Inflammatory macrophage treated with lipopolysaccharide for 1 hour (primary cell): ENCODE measurements at regions not wholly inside any gene's neighbourhood (a gene's known extent, or its start where the extent isn't known, plus 50 kb on each side); places are given as distances from the start of the nearest gene placed in this dataset.

ENCODE experiments used
- DNase-seq, 2 donors: peaks; one replicate each; pipeline ENCODE4 v3.0.0-alpha.2; 2020 to 2022

GRCh38 chr14:61226015-61226654, 55.0 kb downstream of the TMEM30B start:
- DNase-seq, result peak in 1 of 2 donors; percentile 33

DNA sequence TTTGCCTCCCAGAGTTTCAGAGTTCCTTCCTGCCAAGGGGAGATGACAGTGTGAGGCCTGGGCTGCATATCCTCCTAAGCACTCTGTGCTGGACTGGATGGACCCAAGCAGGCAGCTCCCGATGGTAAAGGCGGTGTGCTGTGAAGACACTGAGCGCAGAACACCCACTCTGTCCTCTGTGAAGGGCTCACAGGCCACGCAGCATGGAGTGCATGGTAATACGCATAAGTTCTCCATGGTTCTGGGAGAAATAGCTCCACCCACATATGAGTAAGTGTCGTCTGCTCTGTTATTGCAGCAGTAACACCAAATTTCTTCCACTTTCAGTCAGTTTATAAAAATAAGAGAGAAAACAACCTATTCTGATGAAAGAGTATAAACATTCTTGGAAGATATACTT, 55.8 kb downstream of the TMEM30B start:
- DNase-seq, result peak; percentile 55 to 90

GRCh38 chr14:61223552-61223951, 57.6 kb downstream of the TMEM30B start:
- DNase-seq, result no peak

- no peak for DNase-seq
Measured at GRCh38 chr14:61222388-61222787, 58.8 kb downstream of the TMEM30B start.

DNA sequence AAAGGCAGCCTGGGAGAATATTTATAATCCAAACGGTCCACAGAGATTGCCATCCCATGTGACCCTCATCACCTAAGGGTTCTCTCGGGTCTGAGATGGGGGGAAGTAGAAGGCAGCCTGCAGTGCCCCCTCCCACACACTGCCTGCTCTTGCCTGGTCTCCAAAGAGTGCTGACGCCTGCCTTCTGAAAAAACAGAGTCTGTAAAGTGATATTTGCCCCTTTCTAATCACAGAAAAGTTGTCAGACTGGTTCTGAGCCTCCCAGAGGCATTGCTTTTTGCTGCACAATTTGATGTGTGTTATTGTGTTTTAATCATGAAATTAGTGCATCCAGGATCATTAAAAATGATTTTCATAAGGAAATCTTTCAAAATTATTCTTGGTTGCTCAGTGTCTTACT, 59.2 kb downstream of the TMEM30B start:
- no peak for DNase-seq

- DNase-seq, result no peak
Measured at GRCh38 chr14:61219673-61220072, 61.5 kb downstream of the TMEM30B start.

GRCh38 chr14:61219256-61219655, 61.9 kb downstream of the TMEM30B start:
- no peak for DNase-seq

DNA sequence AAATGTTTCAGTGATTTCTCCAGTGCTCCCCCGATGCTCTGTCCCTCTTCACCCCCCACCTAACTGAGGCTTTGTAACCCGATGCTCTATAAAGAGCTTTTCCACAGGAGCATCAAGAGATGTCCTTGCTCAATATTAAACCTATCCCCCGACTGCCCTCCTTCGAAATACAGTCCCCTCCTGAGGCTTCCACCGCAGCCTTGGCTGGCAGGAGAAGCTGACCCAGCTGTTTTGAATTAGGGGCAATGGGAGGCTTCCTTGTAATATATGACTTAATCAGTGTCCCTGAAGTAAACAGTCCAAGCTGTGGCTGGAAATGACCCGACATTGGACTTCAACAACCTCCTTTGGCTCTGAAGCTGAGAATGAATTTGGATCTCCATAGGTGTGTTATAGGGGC, 62.4 kb downstream of the TMEM30B start:
- no peak for DNase-seq

DNA sequence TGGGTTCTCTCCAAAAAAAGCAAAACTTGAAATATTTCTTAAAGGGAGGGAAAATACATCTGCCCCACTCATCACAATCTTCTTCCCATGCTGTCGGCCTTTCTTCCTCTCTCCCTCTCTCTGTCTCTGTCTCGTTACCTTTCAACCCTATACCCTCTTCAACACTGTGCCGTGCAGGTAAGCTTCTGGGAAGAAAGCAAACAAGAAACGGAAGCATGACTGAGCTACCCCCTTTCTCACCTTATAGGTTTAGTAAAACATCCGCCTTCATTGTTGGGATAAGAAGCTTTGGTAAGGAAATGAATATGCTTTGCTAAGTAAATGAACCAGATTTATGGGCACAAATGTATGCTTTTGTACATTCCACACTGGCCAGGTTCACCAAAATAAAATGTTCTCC, 63.0 kb downstream of the TMEM30B start:
- no peak for DNase-seq

- no peak for DNase-seq
Measured at GRCh38 chr14:61217516-61217915, 63.6 kb downstream of the TMEM30B start.

GRCh38 chr14:61215222-61216020, 65.7 kb downstream of the TMEM30B start:
- DNase-seq, result peak; percentile 21 to 71

DNA sequence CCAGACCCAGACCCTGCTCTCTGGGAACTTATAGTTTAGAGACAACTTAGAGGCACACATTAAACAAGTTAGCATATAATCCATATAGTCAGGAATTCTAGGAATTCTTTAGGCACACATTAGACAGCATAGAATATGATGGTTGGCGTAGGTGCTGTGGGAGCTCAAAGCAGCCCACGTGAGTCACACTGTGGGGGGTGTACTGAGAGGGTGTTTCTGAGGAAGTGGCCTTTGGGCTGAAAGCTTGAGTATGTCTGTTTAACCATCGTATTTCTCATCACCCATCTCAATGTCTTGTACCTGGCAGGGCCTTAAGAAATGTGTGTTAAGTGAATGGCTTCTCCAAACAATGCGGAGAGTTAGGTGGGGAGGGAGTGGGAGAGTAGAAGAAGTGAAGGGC, 67.2 kb downstream of the TMEM30B start:
- DNase-seq, result no peak

DNA sequence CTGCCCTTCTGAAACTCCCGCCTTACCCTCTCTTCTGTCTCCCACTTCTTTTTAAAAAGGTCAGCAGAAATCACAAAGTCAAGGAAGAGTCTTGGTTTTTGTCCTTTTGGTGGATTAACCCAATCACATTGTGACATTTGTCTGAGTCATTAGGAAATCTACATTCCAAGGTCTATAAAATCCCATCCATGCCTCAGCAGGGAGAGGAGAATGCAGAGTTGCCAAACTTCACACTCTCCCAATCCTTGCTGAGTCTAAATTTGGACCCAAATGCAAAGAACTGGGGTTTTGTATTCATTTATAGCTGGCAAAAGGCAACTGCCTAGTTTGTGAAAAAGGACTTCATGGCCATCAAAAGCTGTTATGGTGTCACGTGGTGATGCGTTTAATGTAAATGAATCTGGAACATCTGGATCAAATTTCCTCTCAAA, 67.9 kb downstream of the TMEM30B start:
- DNase-seq, result no peak

GRCh38 chr14:61212546-61212945, 68.6 kb downstream of the TMEM30B start:
- no peak for DNase-seq

DNA sequence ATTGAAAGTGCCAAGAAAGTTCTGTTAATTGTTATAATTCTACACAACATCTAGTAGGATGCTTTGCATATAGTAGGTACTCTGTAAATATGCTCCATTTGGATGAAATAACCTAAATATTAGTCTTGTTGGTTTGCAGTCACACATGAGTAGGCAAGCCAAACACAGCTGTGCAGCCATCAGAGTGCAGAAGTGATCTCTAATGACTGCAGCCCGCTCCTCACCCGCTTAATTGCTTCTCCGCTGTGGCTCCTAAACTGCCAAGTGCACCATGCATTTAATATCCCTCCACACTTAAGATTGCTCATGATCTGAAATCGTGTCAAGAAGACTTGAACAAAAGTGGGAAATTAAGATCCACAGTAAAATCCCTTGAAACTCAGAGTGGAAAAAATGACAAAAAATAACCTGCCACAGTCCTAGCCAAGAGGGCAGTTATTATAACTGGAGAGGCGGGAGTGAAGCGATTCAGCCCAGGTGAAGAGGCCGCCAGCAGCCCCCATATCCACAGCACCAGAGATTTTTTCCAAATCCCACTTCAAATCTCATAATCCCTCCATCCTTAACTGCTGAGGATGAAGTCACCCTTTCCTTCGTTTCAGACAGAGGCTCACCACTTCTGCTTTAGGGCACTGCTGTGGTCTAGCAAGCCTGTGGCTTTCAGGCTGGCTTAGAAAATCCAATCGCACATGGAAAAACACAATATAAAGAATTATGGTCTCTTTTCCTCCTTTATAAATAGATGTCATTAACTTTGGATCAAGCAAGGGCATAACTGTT, 69.5 kb downstream of the TMEM30B start:
- DNase-seq, result peak; percentile 18 to 27

GRCh38 chr14:61203081-61203753, 77.9 kb downstream of the TMEM30B start:
- no peak for DNase-seq

- DNase-seq, result no peak
Measured at GRCh38 chr14:61202124-61202523, 79.0 kb downstream of the TMEM30B start.

DNA sequence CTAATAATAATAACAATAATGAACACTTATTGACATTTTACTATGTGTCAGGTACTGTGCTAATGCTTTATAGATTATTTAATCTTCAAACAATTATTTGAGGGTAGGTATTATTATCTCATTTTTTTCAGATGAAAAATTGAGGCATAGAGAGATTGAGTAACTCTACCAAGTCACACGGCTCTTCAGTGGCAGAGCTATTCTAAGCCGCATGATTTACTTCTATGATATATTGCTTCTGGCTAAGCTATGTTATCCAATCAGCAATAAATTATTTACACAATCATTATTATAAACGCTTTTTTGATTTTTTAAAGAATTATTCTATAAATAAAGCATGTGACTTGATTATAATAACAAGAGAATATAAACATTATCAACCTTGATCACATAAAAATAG, 80.0 kb downstream of the TMEM30B start:
- DNase-seq, result no peak

- DNase-seq, result no peak
Measured at GRCh38 chr14:61197416-61197815, 83.7 kb downstream of the TMEM30B start.

DNA sequence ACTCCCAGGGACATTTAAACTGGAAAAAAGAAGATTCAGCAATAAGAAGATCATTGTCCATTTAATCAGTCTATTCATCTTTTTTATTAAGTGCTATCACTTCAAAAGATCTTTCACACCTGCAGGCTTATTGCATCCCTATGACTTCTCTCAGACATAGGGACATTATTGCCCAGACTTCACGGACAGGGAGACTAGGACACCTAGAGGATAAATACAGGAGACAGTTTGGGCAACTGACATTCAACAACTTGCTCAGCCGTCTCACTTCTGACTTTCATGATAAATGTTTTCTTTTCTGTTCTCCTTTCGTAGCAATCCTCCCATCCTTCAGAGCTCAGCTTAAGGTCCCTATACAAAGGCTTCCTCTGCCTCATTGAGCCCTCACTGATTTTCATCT, 84.3 kb downstream of the TMEM30B start:
- DNase-seq, result no peak

DNA sequence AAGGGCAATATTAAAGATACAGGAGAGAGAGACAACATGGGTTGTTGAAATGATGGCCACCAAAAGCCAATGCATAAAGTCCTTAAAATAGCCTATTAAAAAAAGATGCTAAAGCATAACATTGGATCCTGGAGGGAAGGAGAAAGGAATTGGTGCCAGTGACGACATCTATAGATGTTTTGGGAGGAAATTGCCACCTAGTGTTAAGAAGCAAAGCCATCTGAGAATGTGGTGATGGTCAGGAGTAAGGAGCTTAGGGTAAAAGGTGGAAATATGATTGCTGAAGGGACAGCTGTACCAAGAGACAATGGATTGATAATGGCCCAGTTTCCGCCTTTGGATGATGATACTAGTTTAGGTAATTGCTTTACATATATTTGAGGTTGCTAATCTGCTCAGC, 85.1 kb downstream of the TMEM30B start:
- no peak for DNase-seq

- no peak for DNase-seq
Measured at GRCh38 chr14:61193476-61193875, 87.7 kb downstream of the TMEM30B start.

DNA sequence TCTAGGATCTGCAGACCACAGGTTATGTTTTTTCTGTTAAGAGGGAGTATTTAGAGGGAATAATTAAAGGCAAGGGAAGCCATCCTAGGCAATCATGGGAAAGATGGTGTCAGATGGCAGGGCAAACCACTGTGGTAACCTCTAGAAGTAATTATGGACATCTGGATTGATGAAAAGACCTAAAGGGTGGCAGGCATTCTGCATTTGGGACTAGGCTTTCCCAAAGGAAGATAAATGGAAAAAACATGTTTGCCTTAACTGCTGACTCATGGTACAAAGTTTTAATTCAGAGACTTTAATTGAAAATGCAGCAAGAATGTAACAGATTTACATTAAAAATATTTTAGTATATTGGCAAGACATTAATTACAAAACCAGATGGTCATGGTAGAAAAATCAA, 88.1 kb downstream of the TMEM30B start:
- no peak for DNase-seq
